GM13976 (cell line): ENCODE measurements at regions not wholly inside any gene's neighbourhood (a gene's known extent, or its start where the extent isn't known, plus 50 kb on each side); places are given as distances from the start of the nearest gene placed in this dataset.

Experiments used
- DNase-seq: peaks from one replicate; pipeline ENCODE4 v3.0.0; 2012; ENCODE audit warnings: low spot score
- in situ Hi-C: fragments of 300-500 bp; cut with MboI; formaldehyde crosslinking; loops from one replicate; pipeline ENCODE4 v1.12.0; 2022; ENCODE audit warnings: low sequenced_read_pairs, mixed read lengths, inconsistent platforms; ENCODE audit not compliant: unreplicated experiment
- TF ChIP-seq, protein P1 (sequence below): IDR thresholded peaks from 2 replicates; pipeline ENCODE4 v1.5.1; 2012; ENCODE audit warnings: borderline replicate concordance, mild to moderate bottlenecking; ENCODE audit not compliant: insufficient read depth; ENCODE audit errors: extremely low read depth, missing control alignments, control extremely low read depth

GRCh38 chr13:63948045-63948444 is 2532.4 kb upstream of the PCDH20 start:
- TF ChIP-seq, protein P1, sequence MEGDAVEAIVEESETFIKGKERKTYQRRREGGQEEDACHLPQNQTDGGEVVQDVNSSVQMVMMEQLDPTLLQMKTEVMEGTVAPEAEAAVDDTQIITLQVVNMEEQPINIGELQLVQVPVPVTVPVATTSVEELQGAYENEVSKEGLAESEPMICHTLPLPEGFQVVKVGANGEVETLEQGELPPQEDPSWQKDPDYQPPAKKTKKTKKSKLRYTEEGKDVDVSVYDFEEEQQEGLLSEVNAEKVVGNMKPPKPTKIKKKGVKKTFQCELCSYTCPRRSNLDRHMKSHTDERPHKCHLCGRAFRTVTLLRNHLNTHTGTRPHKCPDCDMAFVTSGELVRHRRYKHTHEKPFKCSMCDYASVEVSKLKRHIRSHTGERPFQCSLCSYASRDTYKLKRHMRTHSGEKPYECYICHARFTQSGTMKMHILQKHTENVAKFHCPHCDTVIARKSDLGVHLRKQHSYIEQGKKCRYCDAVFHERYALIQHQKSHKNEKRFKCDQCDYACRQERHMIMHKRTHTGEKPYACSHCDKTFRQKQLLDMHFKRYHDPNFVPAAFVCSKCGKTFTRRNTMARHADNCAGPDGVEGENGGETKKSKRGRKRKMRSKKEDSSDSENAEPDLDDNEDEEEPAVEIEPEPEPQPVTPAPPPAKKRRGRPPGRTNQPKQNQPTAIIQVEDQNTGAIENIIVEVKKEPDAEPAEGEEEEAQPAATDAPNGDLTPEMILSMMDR, result no peak
- DNase-seq, result no peak

DNA sequence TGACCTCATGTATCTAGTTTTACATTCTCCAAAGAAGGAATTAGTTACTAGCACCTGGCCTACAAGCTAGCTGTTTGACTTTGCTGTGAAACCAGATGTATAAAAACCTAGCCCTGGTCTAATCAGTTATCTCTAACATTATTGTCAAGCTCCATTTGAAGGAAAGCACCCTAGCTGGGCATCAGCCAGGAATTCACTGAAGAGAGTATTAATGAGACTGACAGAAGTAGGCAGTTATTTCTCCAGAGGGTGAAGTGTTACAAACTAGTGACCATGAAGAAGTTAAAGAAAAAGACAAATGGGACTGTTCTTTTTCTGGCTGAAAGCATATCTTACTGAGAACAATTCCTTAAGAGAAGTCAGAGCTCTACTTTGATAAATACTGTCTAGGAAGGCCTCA is 2529.3 kb upstream of the PCDH20 start:
- in situ Hi-C loops, result no loop called here
- TF ChIP-seq, protein P1, result no peak
- no peak for DNase-seq

More at GRCh38 chr13:63948045-63948444, 2532.4 kb upstream of the PCDH20 start:
- in situ Hi-C loops, result no loop called here

- no peak for DNase-seq
- in situ Hi-C loops, result no loop called here
- TF ChIP-seq, protein P1, result no peak
Measured at GRCh38 chr13:63942372-63942771, 2526.7 kb upstream of the PCDH20 start.

DNA sequence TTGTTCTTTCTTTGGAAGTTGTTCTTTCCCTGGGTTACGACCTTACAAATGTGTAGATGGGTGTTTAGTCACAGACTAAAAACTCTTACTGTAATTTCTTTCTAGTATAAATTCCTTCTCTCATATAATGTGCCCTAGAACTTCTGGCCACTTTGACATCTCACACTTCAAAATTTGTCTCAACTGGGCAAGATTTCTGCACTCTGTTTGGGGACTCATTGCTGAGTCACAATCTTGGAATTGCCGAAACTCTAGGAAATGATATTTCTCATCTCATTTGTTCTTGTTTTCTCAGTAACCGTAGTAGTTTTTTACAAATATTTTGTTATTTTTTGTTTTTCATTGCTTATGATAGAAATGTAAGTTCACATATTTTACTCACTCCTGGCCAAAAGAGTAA is 2523.2 kb upstream of the PCDH20 start:
- in situ Hi-C loops, result no loop called here
- no peak for DNase-seq
- TF ChIP-seq, protein P1, result no peak

GRCh38 chr13:63910511-63910910 is 2494.9 kb upstream of the PCDH20 start:
- in situ Hi-C loops, result no loop called here
- TF ChIP-seq, protein P1, result no peak
- DNase-seq, result no peak

GRCh38 chr13:63909726-63910375 is 2494.2 kb upstream of the PCDH20 start:
- DNase-seq, result no peak
- TF ChIP-seq, protein P1, result no peak
- in situ Hi-C loops, result no loop called here
